GM11168 (cell line): ENCODE measurements at regions not wholly inside any gene's neighbourhood (a gene's known extent, or its start where the extent isn't known, plus 50 kb on each side); places are given as distances from the start of the nearest gene placed in this dataset.

Experiments
- in situ Hi-C: fragments of 300-500 bp; cut with MboI; formaldehyde crosslinking; loops from one replicate; pipeline ENCODE4 v1.12.0; 2022; ENCODE audit warnings: low sequenced_read_pairs; ENCODE audit not compliant: unreplicated experiment

GRCh38 chr11:8340296-8340695 lies 76.6 kb upstream of the LMO1 start:
- in situ Hi-C loops = no loop called here

GRCh38 chr11:8339592-8340022 lies 75.9 kb upstream of the LMO1 start:
- in situ Hi-C loops = loop anchor here (10.0 kb wide), 1 partner anchor 225 kb away; no protein-coding TSS in a partner anchor

GRCh38 chr11:8338138-8338537 lies 74.5 kb upstream of the LMO1 start:
- in situ Hi-C loops = loop anchor here (10.0 kb wide), 1 partner anchor 227 kb away; no protein-coding TSS in a partner anchor

- in situ Hi-C loops = loop anchor here (10.0 kb wide), 1 partner anchor 228 kb away; no protein-coding TSS in a partner anchor
Measured at GRCh38 chr11:8337130-8337795, 73.6 kb upstream of the LMO1 start.

GRCh38 chr11:8336356-8337129 lies 72.9 kb upstream of the LMO1 start:
- in situ Hi-C loops = loop anchor here (10.0 kb wide), 1 partner anchor 228 kb away; no protein-coding TSS in a partner anchor

- in situ Hi-C loops = loop anchor here (10.0 kb wide), 1 partner anchor 229 kb away; no protein-coding TSS in a partner anchor
Measured at GRCh38 chr11:8335683-8336082, 72.0 kb upstream of the LMO1 start.

- in situ Hi-C loops = loop anchor here (10.0 kb wide), 1 partner anchor 230 kb away; no protein-coding TSS in a partner anchor
Measured at GRCh38 chr11:8335186-8335585, 71.5 kb upstream of the LMO1 start.

- in situ Hi-C loops = loop anchor here (10.0 kb wide), 1 partner anchor 231 kb away; no protein-coding TSS in a partner anchor
Measured at GRCh38 chr11:8333811-8334401, 70.2 kb upstream of the LMO1 start.

GRCh38 chr11:8333376-8333775 lies 69.7 kb upstream of the LMO1 start:
- in situ Hi-C loops = loop anchor here (10.0 kb wide), 1 partner anchor 231 kb away; no protein-coding TSS in a partner anchor

- in situ Hi-C loops = loop anchor here (10.0 kb wide), 1 partner anchor 232 kb away; no protein-coding TSS in a partner anchor
Measured at GRCh38 chr11:8332891-8333290, 69.2 kb upstream of the LMO1 start.

GRCh38 chr11:8332196-8332595 lies 68.5 kb upstream of the LMO1 start:
- in situ Hi-C loops = loop anchor here (10.0 kb wide), 1 partner anchor 233 kb away; no protein-coding TSS in a partner anchor

GRCh38 chr11:8331767-8332166 lies 68.1 kb upstream of the LMO1 start:
- in situ Hi-C loops = loop anchor here (10.0 kb wide), 1 partner anchor 233 kb away; no protein-coding TSS in a partner anchor

GRCh38 chr11:8330896-8331295 lies 67.2 kb upstream of the LMO1 start:
- in situ Hi-C loops = loop anchor here (10.0 kb wide), 1 partner anchor 234 kb away; no protein-coding TSS in a partner anchor

- in situ Hi-C loops = loop anchor here (10.0 kb wide), 1 partner anchor 234 kb away; no protein-coding TSS in a partner anchor
Measured at GRCh38 chr11:8330404-8330803, 66.7 kb upstream of the LMO1 start.

GRCh38 chr11:8329847-8330361 lies 66.2 kb upstream of the LMO1 start:
- in situ Hi-C loops = loop anchor here (10.0 kb wide), 1 partner anchor 235 kb away; no protein-coding TSS in a partner anchor

- in situ Hi-C loops = no loop called here
Measured at GRCh38 chr11:8329336-8329735, 65.7 kb upstream of the LMO1 start.

GRCh38 chr11:8328848-8329330 lies 65.2 kb upstream of the LMO1 start:
- in situ Hi-C loops = no loop called here

GRCh38 chr11:8328231-8328794 lies 64.6 kb upstream of the LMO1 start:
- in situ Hi-C loops = no loop called here

- in situ Hi-C loops = no loop called here
Measured at GRCh38 chr11:8327761-8328192, 64.1 kb upstream of the LMO1 start.
